ENCODE measurements at regions not wholly inside any gene's neighbourhood (a gene's known extent, or its start where the extent isn't known, plus 50 kb on each side); places are given as distances from the start of the nearest gene placed in this dataset.

- TF ChIP-seq CTCF (IDR thresholded peaks at IDR 0.05; ENCODE audit: borderline replicate concordance, extremely low read depth, low read length, poor library complexity, severe bottlenecking) (no peak), EZH2 (IDR thresholded peaks at IDR 0.05; ENCODE audit: borderline replicate concordance, low read depth, low read length, severe bottlenecking) (no peak)
Measured at GRCh38 chr6:76818451-76818850, 644.8 kb downstream of the HTR1B start.

All from DND-41 (cell line).